SU-DHL-6 (cell line): ENCODE measurements at regions not wholly inside any gene's neighbourhood (a gene's known extent, or its start where the extent isn't known, plus 50 kb on each side); places are given as distances from the start of the nearest gene placed in this dataset.

Experiments used
- H2AFZ ChIP-seq: fragments of 200-600 bp; sonication (generic); 2 replicates; pipeline ENCODE4 v1.6.1; 2014; ENCODE audit warnings: low read depth, mild to moderate bottlenecking, moderate library complexity, mixed read lengths, antibody characterized with exemption, low read length; ENCODE audit not compliant: severe bottlenecking
- H3F3A ChIP-seq: fragments of 200-600 bp; shearing (Covaris generic); 2 replicates; pipeline ENCODE4 v1.6.0; 2016; ENCODE audit warnings: antibody characterized with exemption, mild to moderate bottlenecking; ENCODE audit not compliant: insufficient read depth
- H3K27ac ChIP-seq: fragments of 200-600 bp; sonication (generic); 2 replicates; pipeline ENCODE4 v1.5.1; 2016; ENCODE audit warnings: low read depth, mild to moderate bottlenecking, low read length, moderate library complexity, mixed read lengths
- H3K27me3 ChIP-seq: fragments of 200-600 bp; sonication (generic), shearing (Covaris generic); 2 replicates; pipeline ENCODE4 v1.6.0; 2014; ENCODE audit warnings: mild to moderate bottlenecking, low read length
- H3K36me3 ChIP-seq: fragments of 200-600 bp; sonication (generic); 2 replicates; pipeline ENCODE4 v1.6.1; 2014; ENCODE audit warnings: mild to moderate bottlenecking, low read length, mixed read lengths
- H3K4me2 ChIP-seq: fragments of 300-600, 200-600 bp; shearing (Covaris generic), sonication (generic); 2 replicates; pipeline ENCODE4 v1.6.0; 2014; ENCODE audit warnings: low read length, low read depth, mild to moderate bottlenecking; ENCODE audit not compliant: poor library complexity, severe bottlenecking
- H3K4me3 ChIP-seq: fragments of 200-600 bp; sonication (generic); 2 replicates; pipeline ENCODE4 v1.5.1; 2014; ENCODE audit warnings: antibody characterized with exemption, low read length, mild to moderate bottlenecking, mixed read lengths; ENCODE audit not compliant: insufficient read depth, poor library complexity, severe bottlenecking
- H3K79me2 ChIP-seq: fragments of 200-600 bp; sonication (generic); 2 replicates; pipeline ENCODE4 v1.6.1; 2014; ENCODE audit warnings: mild to moderate bottlenecking, low read length, moderate library complexity; ENCODE audit not compliant: insufficient read depth
- H3K9ac ChIP-seq: fragments of 200-600 bp; sonication (generic); 2 replicates; pipeline ENCODE4 v1.7.0; 2014; ENCODE audit warnings: mild to moderate bottlenecking, low read length
- H3K9me2 ChIP-seq: fragments of 200-600 bp; sonication (generic); replicated peaks from 2 replicates; pipeline ENCODE4 v1.6.1; 2014; ENCODE audit warnings: low read length; ENCODE audit not compliant: insufficient read depth
- H3K9me3 ChIP-seq: fragments of 200-600 bp; sonication (generic); 2 replicates; pipeline ENCODE4 v1.6.1; 2014; ENCODE audit warnings: low read length, mixed read lengths; ENCODE audit not compliant: insufficient read depth
- H4K20me1 ChIP-seq: fragments of 200-600 bp; sonication (generic); 2 replicates; pipeline ENCODE4 v1.6.1; 2014; ENCODE audit warnings: low read depth, mild to moderate bottlenecking, antibody characterized with exemption, low read length, moderate library complexity, mixed read lengths
- CTCF ChIP-seq: fragments of 200-600 bp; sonication (generic); IDR thresholded peaks from one replicate; pipeline ENCODE4 v1.5.1; 2017; ENCODE audit warnings: antibody characterized with exemption, mild to moderate bottlenecking, low read length, moderate library complexity; ENCODE audit not compliant: insufficient read depth, poor library complexity, severe bottlenecking
- EZH2phosphoT487 ChIP-seq: fragments of 200-600 bp; sonication (generic), shearing (Covaris generic); conservative IDR thresholded peaks from 2 replicates; pipeline ENCODE4 v1.6.1; 2018; ENCODE audit warnings: mild to moderate bottlenecking, antibody characterized with exemption, low read length, moderate library complexity, mixed read lengths

DNA sequence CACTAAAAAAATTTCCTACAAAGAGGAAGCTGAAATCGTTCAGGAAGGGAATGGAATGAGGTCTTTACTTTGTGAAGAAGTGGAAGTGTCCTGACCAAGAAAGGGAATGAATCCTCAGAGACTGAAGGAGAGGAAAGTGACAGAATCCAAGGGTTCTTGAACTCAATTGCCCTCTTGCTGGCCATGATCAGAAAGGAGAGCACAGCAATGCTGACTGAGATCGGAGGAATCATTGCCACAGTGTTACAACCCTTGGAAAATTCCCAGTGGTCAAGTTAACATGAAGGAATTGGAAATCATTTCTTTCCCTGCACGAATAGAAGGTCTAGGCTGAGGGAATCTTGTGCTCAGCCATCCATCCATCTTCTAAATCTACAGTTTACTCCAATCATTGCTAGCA lies 190.0 kb upstream of the NEIL3 start:
- H3K4me2 ChIP-seq, result no peak overlapping the region

GRCh38 chr4:177123811-177124210 lies 185.9 kb upstream of the NEIL3 start:
- Histone ChIP-seq H2AFZ (no peak overlapping the region), H3F3A (no peaks in the 10 kb centered on the region), H3K9ac (no peak overlapping the region), H3K27me3 (no peaks in the 10 kb centered on the region), H3K4me3 (no peak overlapping the region), H3K9me2 (no peaks in the 10 kb centered on the region), H3K9me3 (no peaks in the 10 kb centered on the region), H3K27ac (no peak overlapping the region), H4K20me1 (no peaks in the 10 kb centered on the region), H3K4me2 (no peak overlapping the region), H3K79me2 (no peaks in the 10 kb centered on the region), H3K36me3 (no peaks in the 10 kb centered on the region)
- TF ChIP-seq EZH2phosphoT487 (no peak), CTCF (no peak)

More for the DNA sequence above, 190.0 kb upstream of the NEIL3 start:
- H3K9me3 ChIP-seq, result no peaks in the 10 kb centered on the region
- H3K27me3 ChIP-seq, result no peaks in the 10 kb centered on the region
- no peaks in the 10 kb centered on the region for H4K20me1 ChIP-seq
- no peak overlapping the region for H3K4me3 ChIP-seq
- no peaks in the 10 kb centered on the region for H3F3A ChIP-seq
- no peak for TF ChIP-seq EZH2phosphoT487
- no peak for TF ChIP-seq CTCF
- H2AFZ ChIP-seq, result no peak overlapping the region
- H3K9ac ChIP-seq, result no peak overlapping the region
- H3K79me2 ChIP-seq, result no peaks in the 10 kb centered on the region
- no peaks in the 10 kb centered on the region for H3K36me3 ChIP-seq
- H3K27ac ChIP-seq, result no peak overlapping the region
- no peaks in the 10 kb centered on the region for H3K9me2 ChIP-seq

DNA sequence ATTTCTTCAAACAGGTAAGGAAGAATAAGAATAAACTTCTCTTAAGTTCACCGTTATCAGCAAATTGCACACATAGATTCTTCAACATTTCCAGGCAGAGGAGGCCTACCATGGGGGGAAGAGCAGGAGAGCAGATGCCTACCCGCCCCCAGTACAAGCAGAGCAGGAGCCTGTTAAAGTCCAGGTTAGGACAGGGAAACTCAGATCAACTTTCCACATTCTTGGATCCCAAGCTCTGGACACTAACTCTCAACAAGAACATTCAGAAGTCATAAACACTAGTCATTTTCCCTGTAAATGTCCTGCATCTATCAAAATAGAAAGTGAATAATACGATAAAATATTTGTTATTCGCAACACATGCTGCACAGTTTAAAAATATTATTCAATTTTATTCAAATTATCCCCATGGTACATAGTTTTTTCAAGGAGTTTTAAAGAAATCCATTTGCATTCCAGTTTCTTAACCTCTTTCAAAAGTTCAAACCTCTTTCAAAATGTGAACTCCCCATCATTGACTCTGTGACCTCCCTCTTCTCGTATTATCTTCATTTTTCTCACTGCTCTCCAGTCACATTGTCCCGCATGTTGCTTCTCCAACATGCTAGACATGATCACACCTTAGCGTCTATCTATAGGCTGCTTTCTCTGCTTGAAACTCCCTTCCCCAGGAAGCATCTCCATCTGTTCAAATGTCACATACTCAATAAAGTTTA lies 185.2 kb upstream of the NEIL3 start:
- Histone ChIP-seq H3F3A (no peaks in the 10 kb centered on the region), H3K9ac (no peak overlapping the region), H3K36me3 (no peaks in the 10 kb centered on the region), H3K9me2 (no peaks in the 10 kb centered on the region), H2AFZ (no peak overlapping the region), H3K4me2 (no peak overlapping the region), H3K9me3 (no peaks in the 10 kb centered on the region), H3K27ac (no peak overlapping the region), H3K27me3 (no peaks in the 10 kb centered on the region), H3K79me2 (no peaks in the 10 kb centered on the region), H3K4me3 (no peak overlapping the region), H4K20me1 (no peaks in the 10 kb centered on the region)
- TF ChIP-seq EZH2phosphoT487 (no peak), CTCF (no peak)
